Fibroblast of pulmonary artery (primary cell): ENCODE measurements at regions not wholly inside any gene's neighbourhood (a gene's known extent, or its start where the extent isn't known, plus 50 kb on each side); places are given as distances from the start of the nearest gene placed in this dataset.

Experiments used
- DNase-seq: peaks from one replicate; pipeline ENCODE4 v3.0.0-alpha.2; 2010; ENCODE audit warnings: low read depth
- H3K4me3 ChIP-seq: replicated peaks from 2 replicates; pipeline ENCODE4 v1.5.1; 2011; ENCODE audit warnings: low read depth, mild to moderate bottlenecking, control low read depth, low read length, moderate library complexity
- TF ChIP-seq, protein P1 (sequence below): IDR thresholded peaks from 2 replicates; pipeline ENCODE4 v1.5.1; 2011; ENCODE audit warnings: mild to moderate bottlenecking, control low read depth, low read length, inconsistent platforms; ENCODE audit errors: missing control alignments

DNA sequence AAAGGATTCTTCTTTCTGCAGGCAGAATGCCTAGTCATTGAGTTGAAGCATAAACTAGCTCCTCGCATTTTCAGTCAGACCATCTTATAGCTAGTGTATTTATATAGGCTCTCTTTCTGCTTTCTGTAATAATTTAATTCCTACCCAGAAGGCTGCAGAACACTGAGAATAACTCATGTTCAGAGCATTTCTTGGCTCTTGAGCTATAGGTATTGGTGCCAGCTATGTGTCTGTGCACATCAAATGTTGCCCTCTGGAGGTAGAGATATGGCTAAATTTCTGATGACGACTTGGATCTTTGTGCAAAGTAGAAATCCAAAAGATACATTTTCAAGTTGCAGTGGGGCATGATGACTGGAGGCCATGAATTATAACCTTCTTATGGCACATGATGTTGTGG, 336.2 kb upstream of the TPM1 start:
- TF ChIP-seq, protein P1, sequence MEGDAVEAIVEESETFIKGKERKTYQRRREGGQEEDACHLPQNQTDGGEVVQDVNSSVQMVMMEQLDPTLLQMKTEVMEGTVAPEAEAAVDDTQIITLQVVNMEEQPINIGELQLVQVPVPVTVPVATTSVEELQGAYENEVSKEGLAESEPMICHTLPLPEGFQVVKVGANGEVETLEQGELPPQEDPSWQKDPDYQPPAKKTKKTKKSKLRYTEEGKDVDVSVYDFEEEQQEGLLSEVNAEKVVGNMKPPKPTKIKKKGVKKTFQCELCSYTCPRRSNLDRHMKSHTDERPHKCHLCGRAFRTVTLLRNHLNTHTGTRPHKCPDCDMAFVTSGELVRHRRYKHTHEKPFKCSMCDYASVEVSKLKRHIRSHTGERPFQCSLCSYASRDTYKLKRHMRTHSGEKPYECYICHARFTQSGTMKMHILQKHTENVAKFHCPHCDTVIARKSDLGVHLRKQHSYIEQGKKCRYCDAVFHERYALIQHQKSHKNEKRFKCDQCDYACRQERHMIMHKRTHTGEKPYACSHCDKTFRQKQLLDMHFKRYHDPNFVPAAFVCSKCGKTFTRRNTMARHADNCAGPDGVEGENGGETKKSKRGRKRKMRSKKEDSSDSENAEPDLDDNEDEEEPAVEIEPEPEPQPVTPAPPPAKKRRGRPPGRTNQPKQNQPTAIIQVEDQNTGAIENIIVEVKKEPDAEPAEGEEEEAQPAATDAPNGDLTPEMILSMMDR = no peak
- peak; percentile 3 for DNase-seq
- H3K4me3 ChIP-seq = no peak overlapping the region

DNA sequence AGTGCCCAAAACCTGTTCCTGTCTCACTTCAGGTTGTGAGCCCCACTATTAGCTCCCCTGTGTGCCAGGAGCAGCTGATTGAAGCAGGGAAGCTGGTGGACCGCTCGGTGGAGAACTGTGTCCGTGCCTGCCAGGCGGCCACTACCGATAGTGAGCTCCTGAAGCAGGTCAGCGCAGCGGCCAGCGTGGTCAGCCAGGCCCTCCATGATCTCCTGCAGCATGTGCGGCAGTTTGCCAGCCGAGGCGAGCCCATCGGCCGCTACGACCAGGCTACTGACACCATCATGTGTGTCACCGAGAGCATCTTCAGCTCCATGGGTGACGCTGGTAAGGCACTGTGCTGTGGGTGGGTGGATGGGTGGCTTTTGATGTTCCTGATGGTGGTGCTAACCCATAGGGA, 334.1 kb upstream of the TPM1 start:
- TF ChIP-seq, protein P1 = no peak
- H3K4me3 ChIP-seq = no peak overlapping the region
- DNase-seq = no peak

DNA sequence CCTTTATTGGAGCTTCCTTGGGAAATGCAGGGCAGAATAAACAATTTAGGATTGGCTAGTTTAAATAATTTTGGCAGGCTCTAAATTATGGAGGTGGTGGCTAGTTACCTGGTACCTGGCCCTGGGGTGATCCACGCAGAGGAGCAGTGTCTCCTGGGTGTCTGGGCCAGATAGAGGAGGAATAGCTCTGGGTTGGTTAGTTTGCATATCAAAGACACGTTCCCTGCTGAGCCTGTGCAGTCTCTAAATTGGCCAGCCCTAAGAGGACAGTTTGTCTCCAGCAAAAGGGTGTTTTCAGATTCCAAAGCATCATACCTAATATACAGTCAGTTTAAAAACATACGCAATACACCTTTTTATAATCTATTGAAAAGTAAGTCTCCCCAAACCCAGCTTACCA, 333.3 kb upstream of the TPM1 start:
- no peak overlapping the region for H3K4me3 ChIP-seq
- DNase-seq = no peak
- TF ChIP-seq, protein P1 = no peak

DNA sequence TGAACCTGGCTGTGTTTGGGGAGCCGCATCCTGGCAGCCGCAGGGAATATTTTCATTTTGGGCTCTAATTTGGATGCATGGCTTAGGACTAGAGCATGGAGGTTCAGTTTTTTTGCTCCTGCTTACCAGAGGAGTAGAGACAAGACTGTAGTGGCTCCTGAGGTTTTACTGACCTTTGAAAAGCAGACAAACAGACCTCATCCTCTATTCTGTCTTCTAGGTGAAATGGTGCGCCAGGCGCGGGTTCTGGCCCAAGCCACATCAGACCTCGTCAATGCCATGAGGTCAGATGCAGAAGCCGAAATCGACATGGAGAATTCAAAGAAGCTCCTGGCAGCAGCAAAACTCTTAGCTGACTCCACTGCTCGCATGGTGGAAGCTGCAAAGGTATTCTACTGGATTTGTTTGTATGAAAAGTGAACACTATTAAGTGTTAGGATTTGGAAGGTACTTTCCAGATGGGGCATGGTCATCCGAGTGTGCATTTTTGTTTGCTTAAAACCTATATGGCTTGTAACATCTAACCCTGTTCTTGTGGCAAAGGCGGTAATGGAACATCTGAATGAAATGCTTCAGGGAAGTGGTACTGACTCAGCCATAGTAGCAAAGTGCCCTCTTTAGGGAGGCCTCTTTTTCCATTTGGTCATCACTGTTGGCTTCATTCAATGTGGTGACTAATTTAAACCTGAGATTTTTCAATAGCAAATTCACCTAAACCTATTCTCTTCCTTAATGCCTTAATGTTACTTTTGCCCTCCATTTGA, 330.7 kb upstream of the TPM1 start:
- no peak overlapping the region for H3K4me3 ChIP-seq
- TF ChIP-seq, protein P1 = no peak
- peak; percentile 13 for DNase-seq

- no peak overlapping the region for H3K4me3 ChIP-seq
- no peak for DNase-seq
- TF ChIP-seq, protein P1 = no peak
These were observed 330.1 kb upstream of the TPM1 start for GRCh38 chr15:62712455-62712839.

DNA sequence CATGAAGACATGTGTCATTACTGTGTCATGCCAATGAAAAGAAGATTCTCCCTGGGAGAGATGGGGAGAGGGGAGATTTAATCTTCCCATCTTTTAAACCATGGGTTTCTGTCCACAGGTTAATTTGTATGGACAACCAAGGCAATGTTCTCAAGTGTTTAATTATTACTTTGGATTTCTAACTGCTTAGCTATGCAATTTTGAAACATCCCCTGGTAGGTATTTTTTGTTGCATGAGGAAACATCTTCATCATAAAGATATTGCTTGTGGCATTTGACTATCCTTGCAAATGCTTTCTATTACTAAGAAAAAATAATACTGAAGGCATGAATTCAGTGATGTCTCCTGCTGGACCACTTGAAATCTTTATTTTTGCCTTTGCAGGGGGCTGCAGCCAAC, 326.6 kb upstream of the TPM1 start:
- DNase-seq = no peak
- H3K4me3 ChIP-seq = no peak overlapping the region
- TF ChIP-seq, protein P1 = no peak

DNA sequence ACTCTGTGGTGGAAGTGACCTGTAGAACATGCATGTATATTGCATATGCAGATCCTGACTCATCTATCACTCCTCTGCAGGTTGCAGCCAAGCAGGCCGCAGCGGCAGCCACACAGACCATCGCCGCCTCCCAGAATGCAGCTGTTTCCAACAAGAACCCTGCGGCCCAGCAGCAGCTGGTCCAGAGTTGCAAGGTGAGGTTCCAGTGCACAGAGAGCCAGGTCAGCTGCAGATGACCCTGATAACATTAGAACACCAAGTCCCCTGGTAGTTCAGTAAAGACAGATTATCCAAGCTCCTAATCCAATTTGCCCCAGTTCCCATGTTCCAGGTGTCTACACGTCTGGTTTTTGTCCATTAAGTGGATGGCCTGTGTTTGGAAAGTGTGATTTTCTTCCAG, 325.1 kb upstream of the TPM1 start:
- DNase-seq = no peak
- TF ChIP-seq, protein P1 = no peak
- H3K4me3 ChIP-seq = no peak overlapping the region
